ENCODE measurements at regions not wholly inside any gene's neighbourhood (a gene's known extent, or its start where the extent isn't known, plus 50 kb on each side); places are given as distances from the start of the nearest gene placed in this dataset.

- no peak overlapping the region for H3K4me3 ChIP-seq (ENCODE audit: control insufficient read depth in 1 of 2, extremely low read depth in 1 of 2, low read length in 1 of 2)
- CTCF ChIA-PET, result no interaction called here
- H3K9me3 ChIP-seq, result peaks cover 3% of the 10 kb centered on the region
- no peak overlapping the region for H3K4me3 Mint-ChIP-seq
- no peaks in the 10 kb centered on the region for H3K36me3 Mint-ChIP-seq
- H3K4me1 Mint-ChIP-seq, result no peaks in the 10 kb centered on the region
- no peaks in the 10 kb centered on the region for H3K27me3 Mint-ChIP-seq
- no peak overlapping the region for H3K27ac Mint-ChIP-seq
- H3K27ac ChIP-seq (ENCODE audit: low read length), result no peak overlapping the region
- ATAC-seq (replicated peaks in 1 of 4), result no peak
- WGBS (ENCODE audit: insufficient coverage), result no CpG with 5 or more reads among the region's 1 CpG
- no peaks in the 10 kb centered on the region for H3K27me3 ChIP-seq (replicated peaks in 1 of 2; ENCODE audit: control insufficient read depth in 2 of 2, extremely low read depth in 1 of 2, insufficient read depth in 2 of 2, low read length in 1 of 2)
- POLR2A ChIA-PET, result no interaction called here
- peaks cover 2 to 13% (median 6%) of the 10 kb centered on the region in 3 donors for H3K9me3 Mint-ChIP-seq
- no peak for DNase-seq
- H3K36me3 ChIP-seq (ENCODE audit: control insufficient read depth in 2 of 2, extremely low read depth in 1 of 2, insufficient read depth in 1 of 2, low read length in 1 of 2), result no peaks in the 10 kb centered on the region
- H3K4me1 ChIP-seq (ENCODE audit: control insufficient read depth in 1 of 2, extremely low read depth in 1 of 2, insufficient read depth in 2 of 2, low read length in 2 of 2), result no peaks in the 10 kb centered on the region
These were observed 393.6 kb downstream of the GRXCR1 start for GRCh38 chr4:43286137-43286536.

GRCh38 chr4:43296946-43297528 is 404.5 kb downstream of the GRXCR1 start:
- Mint-ChIP-seq H3K27me3 (no peaks in the 10 kb centered on the region), H3K4me3 (no peak overlapping the region), H3K9me3 (peaks cover 12 to 32% (median 18%) of the 10 kb centered on the region in 3 donors), H3K4me1 (no peaks in the 10 kb centered on the region), H3K36me3 (no peaks in the 10 kb centered on the region), H3K27ac (no peak overlapping the region)
- CTCF ChIA-PET, result interaction anchor here in 1 of 2 donors (0.7 kb wide), 1 partner anchor 118 kb away, joined by 4 read pairs; no protein-coding TSS in a partner anchor
- POLR2A ChIA-PET, result no interaction called here
- H3K4me3 ChIP-seq (ENCODE audit: control insufficient read depth in 1 of 2, extremely low read depth in 1 of 2, low read length in 1 of 2), result no peak overlapping the region
- no CpG with 5 or more reads among the region's 2 CpGs for WGBS (ENCODE audit: insufficient coverage)
- no peaks in the 10 kb centered on the region for H3K9me3 ChIP-seq
- H3K27me3 ChIP-seq (replicated peaks in 1 of 2; ENCODE audit: control insufficient read depth in 2 of 2, extremely low read depth in 1 of 2, insufficient read depth in 2 of 2, low read length in 1 of 2), result no peaks in the 10 kb centered on the region
- H3K27ac ChIP-seq (ENCODE audit: low read length), result no peak overlapping the region
- ATAC-seq (replicated peaks in 1 of 4) (no peak), DNase-seq (no peak)
- H3K36me3 ChIP-seq (ENCODE audit: control insufficient read depth in 2 of 2, extremely low read depth in 1 of 2, insufficient read depth in 1 of 2, low read length in 1 of 2), result no peaks in the 10 kb centered on the region
- H3K4me1 ChIP-seq (ENCODE audit: control insufficient read depth in 1 of 2, extremely low read depth in 1 of 2, insufficient read depth in 2 of 2, low read length in 2 of 2), result no peaks in the 10 kb centered on the region

GRCh38 chr4:43316813-43317212 is 424.3 kb downstream of the GRXCR1 start:
- Histone ChIP-seq H3K27me3 (replicated peaks in 1 of 2; ENCODE audit: control insufficient read depth in 2 of 2, extremely low read depth in 1 of 2, insufficient read depth in 2 of 2, low read length in 1 of 2) (no peaks in the 10 kb centered on the region), H3K9me3 (no peaks in the 10 kb centered on the region), H3K27ac (ENCODE audit: low read length) (no peak overlapping the region), H3K4me3 (ENCODE audit: control insufficient read depth in 1 of 2, extremely low read depth in 1 of 2, low read length in 1 of 2) (no peak overlapping the region), H3K36me3 (ENCODE audit: control insufficient read depth in 2 of 2, extremely low read depth in 1 of 2, insufficient read depth in 1 of 2, low read length in 1 of 2) (no peaks in the 10 kb centered on the region), H3K4me1 (ENCODE audit: control insufficient read depth in 1 of 2, extremely low read depth in 1 of 2, insufficient read depth in 2 of 2, low read length in 2 of 2) (no peaks in the 10 kb centered on the region)
- WGBS (ENCODE audit: insufficient coverage), result no CpG with 5 or more reads among the region's 1 CpG
- ChIA-PET CTCF (no interaction called here), POLR2A (no interaction called here)
- Mint-ChIP-seq H3K27me3 (no peaks in the 10 kb centered on the region), H3K9me3 (peaks cover 10 to 19% (median 16%) of the 10 kb centered on the region in 3 donors), H3K27ac (no peak overlapping the region), H3K4me1 (no peaks in the 10 kb centered on the region), H3K4me3 (no peak overlapping the region), H3K36me3 (no peaks in the 10 kb centered on the region)
- ATAC-seq (replicated peaks in 1 of 4), result no peak
- DNase-seq, result no peak

GRCh38 chr4:43325220-43325967 is 432.9 kb downstream of the GRXCR1 start:
- WGBS (ENCODE audit: insufficient coverage), result no CpG with 5 or more reads among the region's 4 CpGs

GRCh38 chr4:43330288-43330687 is 437.8 kb downstream of the GRXCR1 start:
- Histone ChIP-seq H3K27ac (ENCODE audit: low read length) (no peak overlapping the region), H3K9me3 (no peaks in the 10 kb centered on the region), H3K4me3 (ENCODE audit: control insufficient read depth in 1 of 2, extremely low read depth in 1 of 2, low read length in 1 of 2) (no peak overlapping the region), H3K27me3 (replicated peaks in 1 of 2; ENCODE audit: control insufficient read depth in 2 of 2, extremely low read depth in 1 of 2, insufficient read depth in 2 of 2, low read length in 1 of 2) (no peaks in the 10 kb centered on the region), H3K4me1 (ENCODE audit: control insufficient read depth in 1 of 2, extremely low read depth in 1 of 2, insufficient read depth in 2 of 2, low read length in 2 of 2) (no peaks in the 10 kb centered on the region), H3K36me3 (ENCODE audit: control insufficient read depth in 2 of 2, extremely low read depth in 1 of 2, insufficient read depth in 1 of 2, low read length in 1 of 2) (no peaks in the 10 kb centered on the region)
- no peaks in the 10 kb centered on the region for H3K27me3 Mint-ChIP-seq
- no peak overlapping the region for H3K4me3 Mint-ChIP-seq
- ChIA-PET CTCF (no interaction called here), POLR2A (no interaction called here)
- peaks cover 0 to 15% (median 7%) of the 10 kb centered on the region in 3 donors for H3K9me3 Mint-ChIP-seq
- no peaks in the 10 kb centered on the region for H3K4me1 Mint-ChIP-seq
- no peak overlapping the region for H3K27ac Mint-ChIP-seq
- ATAC-seq (replicated peaks in 1 of 4), result no peak
- H3K36me3 Mint-ChIP-seq, result no peaks in the 10 kb centered on the region
- DNase-seq, result no peak
- no CpG with 5 or more reads among the region's 1 CpG for WGBS (ENCODE audit: insufficient coverage)

More at GRCh38 chr4:43325220-43325967, 432.9 kb downstream of the GRXCR1 start:
- no peak for ATAC-seq (replicated peaks in 1 of 4)
- Mint-ChIP-seq H3K27ac (no peak overlapping the region), H3K27me3 (no peaks in the 10 kb centered on the region), H3K36me3 (no peaks in the 10 kb centered on the region), H3K9me3 (peaks cover 0 to 10% (median 8%) of the 10 kb centered on the region in 3 donors), H3K4me1 (no peaks in the 10 kb centered on the region), H3K4me3 (no peak overlapping the region)
- Histone ChIP-seq H3K27me3 (replicated peaks in 1 of 2; ENCODE audit: control insufficient read depth in 2 of 2, extremely low read depth in 1 of 2, insufficient read depth in 2 of 2, low read length in 1 of 2) (no peaks in the 10 kb centered on the region), H3K27ac (ENCODE audit: low read length) (no peak overlapping the region), H3K9me3 (no peaks in the 10 kb centered on the region), H3K4me3 (ENCODE audit: control insufficient read depth in 1 of 2, extremely low read depth in 1 of 2, low read length in 1 of 2) (no peak overlapping the region), H3K4me1 (ENCODE audit: control insufficient read depth in 1 of 2, extremely low read depth in 1 of 2, insufficient read depth in 2 of 2, low read length in 2 of 2) (no peaks in the 10 kb centered on the region), H3K36me3 (ENCODE audit: control insufficient read depth in 2 of 2, extremely low read depth in 1 of 2, insufficient read depth in 1 of 2, low read length in 1 of 2) (no peaks in the 10 kb centered on the region)
- DNase-seq, result no peak
- CTCF ChIA-PET, result no interaction called here
- POLR2A ChIA-PET, result no interaction called here

- no peak for ATAC-seq (replicated peaks in 1 of 4)
- no peak overlapping the region for H3K4me3 Mint-ChIP-seq
- 70% methylated on average over 1 of the region's 1 CpG for WGBS (ENCODE audit: insufficient coverage)
- no peaks in the 10 kb centered on the region for H3K4me1 Mint-ChIP-seq
- H3K27ac Mint-ChIP-seq, result no peak overlapping the region
- no peaks in the 10 kb centered on the region for H3K27me3 Mint-ChIP-seq
- ChIA-PET CTCF (no interaction called here), POLR2A (no interaction called here)
- Histone ChIP-seq H3K27me3 (replicated peaks in 1 of 2; ENCODE audit: control insufficient read depth in 2 of 2, extremely low read depth in 1 of 2, insufficient read depth in 2 of 2, low read length in 1 of 2) (no peaks in the 10 kb centered on the region), H3K27ac (ENCODE audit: low read length) (no peak overlapping the region), H3K4me1 (ENCODE audit: control insufficient read depth in 1 of 2, extremely low read depth in 1 of 2, insufficient read depth in 2 of 2, low read length in 2 of 2) (no peaks in the 10 kb centered on the region), H3K9me3 (no peaks in the 10 kb centered on the region), H3K4me3 (ENCODE audit: control insufficient read depth in 1 of 2, extremely low read depth in 1 of 2, low read length in 1 of 2) (no peak overlapping the region), H3K36me3 (ENCODE audit: control insufficient read depth in 2 of 2, extremely low read depth in 1 of 2, insufficient read depth in 1 of 2, low read length in 1 of 2) (no peaks in the 10 kb centered on the region)
- no peaks in the 10 kb centered on the region for H3K36me3 Mint-ChIP-seq
- DNase-seq, result no peak
- peaks cover 0 to 15% (median 2%) of the 10 kb centered on the region in 3 donors for H3K9me3 Mint-ChIP-seq
These were observed 438.9 kb downstream of the GRXCR1 start for GRCh38 chr4:43331226-43332051.

Measured in T-cell (primary cell).